Adrenal gland (tissue), 9 donors: ENCODE measurements at regions not wholly inside any gene's neighbourhood (a gene's known extent, or its start where the extent isn't known, plus 50 kb on each side); places are given as distances from the start of the nearest gene placed in this dataset.

ENCODE experiments used
- DNase-seq, 7 donors: peaks; one replicate each; pipeline ENCODE4 v3.0.0-alpha.2; 2019 to 2020
- H3K27ac ChIP-seq, 5 donors: fragments of 200-600 bp; sonication (generic) in 4 of 5; 1 replicate in 3 of 5; 2 replicates in 2 of 5; pipeline versions ENCODE4 v1.5.1 to v1.8.0; 2016 to 2020; ENCODE audit warnings: mild to moderate bottlenecking in 1 of 5
- H3K27me3 ChIP-seq: fragments of 200-600 bp; 2 replicates; pipeline ENCODE4 v1.8.0; 2021
- H3K36me3 ChIP-seq, 2 donors: fragments of 200-600 bp; replicated peaks in 1 of 2; 1 replicate in 1 of 2; 2 replicates in 1 of 2; pipeline versions ENCODE4 v1.5.1 to v1.8.0; 2018 to 2022
- H3K4me1 ChIP-seq, 2 donors: fragments of 200-600 bp; replicated peaks in 1 of 2; 1 replicate in 1 of 2; 2 replicates in 1 of 2; pipeline versions ENCODE4 v1.5.1 to v1.8.0; 2018 to 2021
- H3K4me3 ChIP-seq, 4 donors: fragments of 200-600 bp; sonication (generic) in 3 of 4; one replicate each; pipeline ENCODE4 v1.5.1; 2016 to 2018
- H3K9me3 ChIP-seq, 3 donors: fragments of 200-600 bp; sonication (generic) in 1 of 3; replicated peaks in 1 of 3; 1 replicate in 2 of 3; 2 replicates in 1 of 3; pipeline versions ENCODE4 v1.5.1 to v1.8.0; 2016 to 2021
- CTCF ChIP-seq, 6 experiments: fragments of 450-650 bp in 4 of 6; fragments of 200-600 bp in 2 of 6; sonication (generic) in 1 of 6; IDR thresholded peaks; 1 replicate in 5 of 6; 2 replicates in 1 of 6; pipeline versions ENCODE4 v1.5.1 to v1.8.0; 2016 to 2021; ENCODE audit warnings: antibody characterized with exemption in 6 of 6, mild to moderate bottlenecking in 2 of 6, moderate library complexity in 1 of 6
- POLR2A ChIP-seq, 2 donors: fragments of 450-650 bp; IDR thresholded peaks; one replicate each; pipeline ENCODE4 v1.6.1; 2017; ENCODE audit warnings: antibody characterized with exemption in 2 of 2, mild to moderate bottlenecking in 2 of 2, moderate library complexity in 1 of 2
- WGBS, 4 donors: extraction: QIAGEN DNeasy Blood & Tissue Kit in 2 of 4; methylation state at CpG; one replicate each; pipeline versions ENCODE4 v1.1.5 to v1.1.7; 2013 to 2017; 5-methylcytosine and 5-hydroxymethylcytosine counted together
- intact Hi-C, 2 donors: fragments of 100-400 bp; cut with DNase I; formaldehyde crosslinking; loops; one replicate each; pipeline versions ENCODE4 v1.14.1 to v1.15.0; 2022 to 2023
- donor health status: healthy with polysubstance abuse.
- donor health status: Bipolar disorder and iron deficiency.
- donor health status: DM: yes; HTN: yes; CAD: no.
- donor health status: DM: no; HTN: no; CAD: no.
- donor health status: DM: no; HTN: no; CAD: no.

GRCh38 chr3:98990657-98991056 lies 89.2 kb upstream of the DCBLD2 start:
- H3K9me3 ChIP-seq: no peaks in the 10 kb centered on the region

GRCh38 chr3:98986073-98986472 lies 84.6 kb upstream of the DCBLD2 start:
- no peak for TF ChIP-seq POLR2A (IDR thresholded peaks at IDR 0.05)

More at GRCh38 chr3:98990657-98991056, 89.2 kb upstream of the DCBLD2 start:
- 81 to 89% (median 82%) methylated on average over 2 of the region's 2 CpGs for WGBS, 4 donors
- intact Hi-C loops: loop anchor here (5.0 to 10.0 kb wide), 4 partner anchors 86 to 393 kb away; partner anchors contain the start of gene DCBLD2 (in 1 of the 2)
- H3K4me3 ChIP-seq: no peak overlapping the region
- no peak overlapping the region for H3K27ac ChIP-seq
- TF ChIP-seq CTCF (IDR thresholded peaks at IDR 0.05) (no peak), POLR2A (IDR thresholded peaks at IDR 0.05) (no peak)
- H3K36me3 ChIP-seq: no peaks in the 10 kb centered on the region
- no peaks in the 10 kb centered on the region for H3K27me3 ChIP-seq
- H3K4me1 ChIP-seq: no peaks in the 10 kb centered on the region
- no peak for DNase-seq

GRCh38 chr3:98985431-98985830 lies 83.9 kb upstream of the DCBLD2 start:
- intact Hi-C loops: no loop called here

More at GRCh38 chr3:98986073-98986472, 84.6 kb upstream of the DCBLD2 start:
- Histone ChIP-seq H3K36me3 (no peaks in the 10 kb centered on the region), H3K4me3 (no peak overlapping the region), H3K27ac (no peak overlapping the region), H3K27me3 (no peaks in the 10 kb centered on the region), H3K4me1 (no peaks in the 10 kb centered on the region), H3K9me3 (no peaks in the 10 kb centered on the region)
- intact Hi-C loops: no loop called here
- 56 to 78% (median 61%) methylated on average over 1 of the region's 1 CpG for WGBS, 4 donors
- DNase-seq: no peak

GRCh38 chr3:98984024-98984423 lies 82.5 kb upstream of the DCBLD2 start:
- H3K4me3 ChIP-seq: no peak overlapping the region
- no peaks in the 10 kb centered on the region for H3K36me3 ChIP-seq
- no peak for TF ChIP-seq POLR2A (IDR thresholded peaks at IDR 0.05)
- TF ChIP-seq CTCF (IDR thresholded peaks at IDR 0.05): no peak
- no peaks in the 10 kb centered on the region for H3K27me3 ChIP-seq
- H3K27ac ChIP-seq: no peak overlapping the region
- DNase-seq: no peak
- 94 to 100% (median 95%) methylated on average over 1 of the region's 1 CpG for WGBS, 4 donors
- H3K9me3 ChIP-seq: no peaks in the 10 kb centered on the region
- intact Hi-C loops: no loop called here
- H3K4me1 ChIP-seq: no peaks in the 10 kb centered on the region

More at GRCh38 chr3:98985431-98985830, 83.9 kb upstream of the DCBLD2 start:
- Histone ChIP-seq H3K9me3 (no peaks in the 10 kb centered on the region), H3K27ac (no peak overlapping the region), H3K4me1 (no peaks in the 10 kb centered on the region), H3K27me3 (no peaks in the 10 kb centered on the region), H3K36me3 (no peaks in the 10 kb centered on the region), H3K4me3 (no peak overlapping the region)
- 51 to 58% (median 54%) methylated on average over 3 of the region's 3 CpGs for WGBS, 4 donors
- no peak for TF ChIP-seq POLR2A (IDR thresholded peaks at IDR 0.05)
- no peak for TF ChIP-seq CTCF (IDR thresholded peaks at IDR 0.05)
- no peak for DNase-seq

GRCh38 chr3:98982351-98982750 lies 80.9 kb upstream of the DCBLD2 start:
- 55 to 69% (median 61%) methylated on average over 2 of the region's 2 CpGs for WGBS, 4 donors
- intact Hi-C loops: no loop called here
- H3K36me3 ChIP-seq: no peaks in the 10 kb centered on the region
- H3K9me3 ChIP-seq: no peaks in the 10 kb centered on the region
- H3K4me1 ChIP-seq: no peaks in the 10 kb centered on the region
- H3K27me3 ChIP-seq: no peaks in the 10 kb centered on the region
- H3K4me3 ChIP-seq: no peak overlapping the region
- DNase-seq: no peak
- no peak overlapping the region for H3K27ac ChIP-seq
- TF ChIP-seq CTCF (IDR thresholded peaks at IDR 0.05) (no peak), POLR2A (IDR thresholded peaks at IDR 0.05) (no peak)
